ENCODE measurements at regions not wholly inside any gene's neighbourhood (a gene's known extent, or its start where the extent isn't known, plus 50 kb on each side); places are given as distances from the start of the nearest gene placed in this dataset.
"Not testable (repeated sequence)": the region's sequence is repeated elsewhere in the genome, so short reads cannot be mapped to it uniquely, and the experiment has no call there.

DNA sequence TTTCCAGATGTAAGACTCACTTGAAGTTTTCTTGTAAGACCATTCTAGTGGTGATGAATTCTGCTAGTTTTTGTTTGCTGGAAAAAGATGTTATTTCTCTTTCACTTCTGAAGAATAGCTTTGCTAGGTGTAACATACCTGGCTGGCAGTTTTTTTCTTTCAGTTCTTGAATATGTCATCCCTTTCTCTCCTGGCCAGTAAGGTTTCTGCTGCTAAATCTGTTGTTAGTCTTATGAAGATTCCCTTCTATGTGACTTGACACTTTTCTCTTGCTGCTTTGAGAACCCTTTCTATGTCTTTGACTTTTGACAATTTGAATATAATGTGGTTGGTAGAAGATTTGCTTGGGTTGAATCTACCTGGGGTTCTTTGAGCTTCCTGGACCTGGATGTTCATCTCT lies 314.7 kb upstream of the NOX3 start:
- Mint-ChIP-seq H3K27ac (ENCODE audit: unreplicated experiment) (no peak overlapping the region), H3K4me3 (ENCODE audit: unreplicated experiment) (no peak overlapping the region), H3K9me3 (ENCODE audit: unreplicated experiment) (no peaks in the 10 kb centered on the region), H3K4me1 (ENCODE audit: low read depth, unreplicated experiment) (no peaks in the 10 kb centered on the region), H3K27me3 (ENCODE audit: unreplicated experiment) (no peaks in the 10 kb centered on the region), H3K36me3 (ENCODE audit: unreplicated experiment) (no peaks in the 10 kb centered on the region)
- TF ChIP-seq, protein P1, sequence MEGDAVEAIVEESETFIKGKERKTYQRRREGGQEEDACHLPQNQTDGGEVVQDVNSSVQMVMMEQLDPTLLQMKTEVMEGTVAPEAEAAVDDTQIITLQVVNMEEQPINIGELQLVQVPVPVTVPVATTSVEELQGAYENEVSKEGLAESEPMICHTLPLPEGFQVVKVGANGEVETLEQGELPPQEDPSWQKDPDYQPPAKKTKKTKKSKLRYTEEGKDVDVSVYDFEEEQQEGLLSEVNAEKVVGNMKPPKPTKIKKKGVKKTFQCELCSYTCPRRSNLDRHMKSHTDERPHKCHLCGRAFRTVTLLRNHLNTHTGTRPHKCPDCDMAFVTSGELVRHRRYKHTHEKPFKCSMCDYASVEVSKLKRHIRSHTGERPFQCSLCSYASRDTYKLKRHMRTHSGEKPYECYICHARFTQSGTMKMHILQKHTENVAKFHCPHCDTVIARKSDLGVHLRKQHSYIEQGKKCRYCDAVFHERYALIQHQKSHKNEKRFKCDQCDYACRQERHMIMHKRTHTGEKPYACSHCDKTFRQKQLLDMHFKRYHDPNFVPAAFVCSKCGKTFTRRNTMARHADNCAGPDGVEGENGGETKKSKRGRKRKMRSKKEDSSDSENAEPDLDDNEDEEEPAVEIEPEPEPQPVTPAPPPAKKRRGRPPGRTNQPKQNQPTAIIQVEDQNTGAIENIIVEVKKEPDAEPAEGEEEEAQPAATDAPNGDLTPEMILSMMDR (IDR thresholded peaks at IDR 0.05; ENCODE audit: partially characterized antibody, unreplicated experiment) = no peak
- no peak for DNase-seq

DNA sequence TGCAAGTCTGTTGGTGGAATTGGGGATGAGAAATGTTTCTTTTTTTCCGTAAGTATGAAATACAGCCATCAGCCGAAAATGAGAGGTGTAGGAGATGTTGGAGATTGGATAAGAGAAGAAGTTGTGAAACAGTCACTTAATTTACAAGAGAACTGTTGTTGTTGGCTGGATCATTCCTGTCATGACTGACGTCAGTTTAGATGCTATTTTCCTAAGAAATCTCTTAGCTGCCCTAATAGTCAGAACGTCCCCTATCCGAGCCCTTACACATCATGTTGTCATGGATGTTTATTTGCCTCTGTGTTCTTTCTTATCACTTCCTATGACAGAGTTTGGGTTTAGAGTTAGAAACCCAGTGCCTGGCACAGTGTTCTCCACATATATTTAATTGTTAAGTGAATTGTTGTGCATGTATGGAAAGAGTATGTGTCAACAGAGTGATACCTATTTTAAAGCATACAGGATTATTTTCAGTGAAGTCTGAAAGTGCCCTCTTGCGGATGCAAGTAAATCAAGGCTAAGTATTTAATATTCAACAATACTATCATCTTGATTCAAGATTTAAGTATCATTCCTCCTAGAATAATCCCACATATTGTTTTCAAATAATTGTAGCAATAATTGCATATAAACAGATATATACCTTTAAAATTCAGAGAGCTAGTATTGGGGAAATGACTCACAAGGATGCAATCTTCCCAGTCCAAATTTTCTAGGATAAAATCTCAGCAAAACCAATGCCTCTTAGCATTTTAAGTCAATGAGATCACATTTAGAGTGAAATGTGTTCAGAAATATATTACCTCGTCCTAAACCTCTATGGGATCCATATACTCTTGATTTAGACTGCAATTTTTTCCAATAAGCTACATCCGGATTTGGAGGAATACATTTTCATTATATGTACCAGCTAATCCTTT lies 309.9 kb upstream of the NOX3 start:
- no peaks in the 10 kb centered on the region for H3K27me3 Mint-ChIP-seq (ENCODE audit: unreplicated experiment)
- H3K4me1 Mint-ChIP-seq (ENCODE audit: low read depth, unreplicated experiment) = no peaks in the 10 kb centered on the region
- no peaks in the 10 kb centered on the region for H3K36me3 Mint-ChIP-seq (ENCODE audit: unreplicated experiment)
- H3K27ac Mint-ChIP-seq (ENCODE audit: unreplicated experiment) = no peak overlapping the region
- H3K9me3 Mint-ChIP-seq (ENCODE audit: unreplicated experiment) = no peaks in the 10 kb centered on the region
- DNase-seq = no peak
- H3K4me3 Mint-ChIP-seq (ENCODE audit: unreplicated experiment) = no peak overlapping the region
- TF ChIP-seq, protein P1 (IDR thresholded peaks at IDR 0.05; ENCODE audit: partially characterized antibody, unreplicated experiment) = no peak

DNA sequence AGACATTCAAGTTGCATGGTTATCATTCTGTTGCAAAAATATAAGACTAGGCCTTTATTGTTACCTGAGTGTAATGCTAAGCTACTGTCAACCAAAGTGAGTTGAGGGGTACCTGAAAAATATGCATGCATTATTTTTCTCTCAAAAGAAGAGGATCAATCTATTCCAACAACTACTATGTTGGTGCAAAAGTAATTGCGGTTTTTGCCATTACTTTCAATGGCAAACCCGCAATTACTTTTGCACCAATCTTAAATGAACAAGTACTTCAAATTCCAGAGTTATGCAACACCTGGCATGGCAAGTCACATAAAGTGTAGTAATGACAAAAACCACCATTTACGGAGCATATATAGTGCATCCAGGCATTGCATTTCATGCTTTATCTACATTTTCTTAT lies 307.0 kb upstream of the NOX3 start:
- no peaks in the 10 kb centered on the region for H3K36me3 Mint-ChIP-seq (ENCODE audit: unreplicated experiment)
- TF ChIP-seq, protein P1 (IDR thresholded peaks at IDR 0.05; ENCODE audit: partially characterized antibody, unreplicated experiment) = no peak
- DNase-seq = no peak
- no peaks in the 10 kb centered on the region for H3K9me3 Mint-ChIP-seq (ENCODE audit: unreplicated experiment)
- no peak overlapping the region for H3K4me3 Mint-ChIP-seq (ENCODE audit: unreplicated experiment)
- H3K4me1 Mint-ChIP-seq (ENCODE audit: low read depth, unreplicated experiment) = no peaks in the 10 kb centered on the region
- H3K27me3 Mint-ChIP-seq (ENCODE audit: unreplicated experiment) = no peaks in the 10 kb centered on the region
- no peak overlapping the region for H3K27ac Mint-ChIP-seq (ENCODE audit: unreplicated experiment)

DNA sequence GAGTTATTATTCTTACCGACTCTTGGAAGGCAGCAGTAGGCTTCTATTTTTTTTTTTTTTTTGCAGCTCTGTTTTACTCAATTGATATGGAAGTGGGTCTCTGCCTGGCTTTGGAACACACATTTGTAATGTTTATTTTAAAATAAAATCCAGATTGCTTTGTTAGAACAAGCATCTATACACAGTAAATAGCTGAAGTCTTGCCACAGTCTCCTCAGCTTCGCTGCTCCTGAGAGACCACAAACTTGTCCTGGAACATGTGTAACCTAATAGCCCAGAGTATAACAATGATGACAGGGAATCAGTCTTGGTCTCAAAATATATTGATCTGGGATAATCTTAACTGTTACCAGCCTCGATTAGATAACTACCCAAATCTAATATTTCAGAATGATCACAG lies 299.8 kb upstream of the NOX3 start:
- H3K27ac Mint-ChIP-seq (ENCODE audit: unreplicated experiment) = no peak overlapping the region
- H3K27me3 Mint-ChIP-seq (ENCODE audit: unreplicated experiment) = peaks cover 2% of the 10 kb centered on the region
- H3K4me3 Mint-ChIP-seq (ENCODE audit: unreplicated experiment) = no peak overlapping the region

DNA sequence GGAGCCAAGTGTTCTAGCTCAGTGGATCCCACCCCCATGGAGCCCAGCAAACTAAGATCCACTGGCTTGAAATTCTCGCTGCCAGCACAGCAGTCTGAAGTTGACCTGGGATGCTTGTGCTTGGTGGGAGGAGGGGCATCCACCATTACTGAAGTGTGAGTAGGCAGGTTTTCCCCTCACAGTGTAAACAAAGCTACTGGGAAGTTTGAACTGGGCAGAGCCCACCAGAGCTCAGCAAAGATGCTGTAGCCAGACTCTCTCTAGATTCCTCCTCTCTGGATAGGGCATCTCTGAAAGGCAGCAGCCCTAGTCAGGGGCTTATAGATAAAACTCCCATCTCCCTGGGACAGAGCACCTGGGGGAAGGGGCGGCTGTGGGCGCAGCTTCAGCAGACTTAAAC lies 293.1 kb upstream of the NOX3 start:
- H3K9me3 Mint-ChIP-seq (ENCODE audit: unreplicated experiment); H3K4me1 Mint-ChIP-seq (ENCODE audit: low read depth, unreplicated experiment); H3K27ac Mint-ChIP-seq (ENCODE audit: unreplicated experiment); H3K4me3 Mint-ChIP-seq (ENCODE audit: unreplicated experiment); H3K27me3 Mint-ChIP-seq (ENCODE audit: unreplicated experiment); H3K36me3 Mint-ChIP-seq (ENCODE audit: unreplicated experiment); DNase-seq: not testable (repeated sequence)

More for the DNA sequence above, 299.8 kb upstream of the NOX3 start:
- DNase-seq = no peak
- TF ChIP-seq, protein P1 (IDR thresholded peaks at IDR 0.05; ENCODE audit: partially characterized antibody, unreplicated experiment) = no peak
- H3K4me1 Mint-ChIP-seq (ENCODE audit: low read depth, unreplicated experiment) = no peaks in the 10 kb centered on the region
- H3K9me3 Mint-ChIP-seq (ENCODE audit: unreplicated experiment) = peaks cover 9% of the 10 kb centered on the region
- H3K36me3 Mint-ChIP-seq (ENCODE audit: unreplicated experiment) = peaks cover 8% of the 10 kb centered on the region
